HFF-Myc (cell line): ENCODE measurements at regions not wholly inside any gene's neighbourhood (a gene's known extent, or its start where the extent isn't known, plus 50 kb on each side); places are given as distances from the start of the nearest gene placed in this dataset.

Experiments
- DNase-seq: peaks from one replicate; pipeline ENCODE4 v3.0.0-alpha.2; 2011; ENCODE audit warnings: low read depth; ENCODE audit errors: extremely low read depth
- H3K4me3 ChIP-seq: replicated peaks from 2 replicates; pipeline ENCODE4 v1.5.1; 2011; ENCODE audit warnings: low read depth, mild to moderate bottlenecking, control low read depth, low read length
- CTCF ChIP-seq: IDR thresholded peaks from 2 replicates; pipeline ENCODE4 v1.5.1; 2012; ENCODE audit warnings: mild to moderate bottlenecking, low read depth, low read length, control low read depth; ENCODE audit errors: missing control alignments

- H3K4me3 ChIP-seq, result no peak overlapping the region
- no peak for DNase-seq
- TF ChIP-seq CTCF, result no peak
These were observed 222.9 kb downstream of the CTTN start for GRCh38 chr11:70621241-70621640.

- TF ChIP-seq CTCF, result no peak
- DNase-seq, result no peak
- no peak overlapping the region for H3K4me3 ChIP-seq
These were observed 223.8 kb downstream of the CTTN start for GRCh38 chr11:70622091-70622490.

GRCh38 chr11:70623906-70624597 is 225.7 kb downstream of the CTTN start:
- DNase-seq, result no peak
- no peak for TF ChIP-seq CTCF
- no peak overlapping the region for H3K4me3 ChIP-seq

GRCh38 chr11:70624598-70624993 is 226.3 kb downstream of the CTTN start:
- DNase-seq, result no peak
- TF ChIP-seq CTCF, result no peak
- H3K4me3 ChIP-seq, result no peak overlapping the region

GRCh38 chr11:70625051-70625450 is 226.7 kb downstream of the CTTN start:
- TF ChIP-seq CTCF, result no peak
- no peak for DNase-seq
- H3K4me3 ChIP-seq, result no peak overlapping the region

- H3K4me3 ChIP-seq, result no peak overlapping the region
- TF ChIP-seq CTCF, result no peak
- no peak for DNase-seq
These were observed 227.5 kb downstream of the CTTN start for GRCh38 chr11:70625582-70626518.
